Sigmoid colon (tissue), 3 donors: ENCODE measurements at regions not wholly inside any gene's neighbourhood (a gene's known extent, or its start where the extent isn't known, plus 50 kb on each side); places are given as distances from the start of the nearest gene placed in this dataset.

Experiments
- CTCF ChIP-seq, 4 experiments: fragments of 450-650 bp in 3 of 4; fragments of 200-600 bp in 1 of 4; IDR thresholded peaks; one replicate each; pipeline ENCODE4 v1.5.1; 2016 to 2019; ENCODE audit warnings: antibody characterized with exemption in 4 of 4, mild to moderate bottlenecking in 3 of 4, moderate library complexity in 2 of 4
- POLR2A ChIP-seq, 2 donors: fragments of 450-650 bp; IDR thresholded peaks; one replicate each; pipeline ENCODE4 v1.6.1; 2016; ENCODE audit warnings: antibody characterized with exemption in 2 of 2, mild to moderate bottlenecking in 2 of 2, moderate library complexity in 2 of 2

DNA sequence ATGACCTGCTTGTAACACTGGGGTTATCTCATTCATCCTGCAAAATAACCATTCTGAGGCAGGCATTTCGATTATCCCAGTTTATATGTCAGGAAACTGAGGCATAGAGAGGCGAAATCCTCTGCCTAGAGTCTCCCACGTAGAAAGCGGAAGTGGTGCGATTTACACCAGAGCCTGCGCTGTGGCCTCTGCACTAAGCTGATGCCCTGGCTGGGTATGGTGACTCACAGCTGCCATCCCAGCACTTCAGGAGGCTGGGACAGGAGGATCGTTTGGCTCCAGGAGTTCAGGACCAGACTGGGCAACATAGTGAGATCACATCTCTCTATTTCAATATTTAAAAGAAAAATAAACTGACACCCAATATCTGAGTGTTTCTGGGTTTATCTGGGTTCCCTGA, 59.3 kb upstream of the BCO1 start:
- TF ChIP-seq CTCF (IDR thresholded peaks at IDR 0.05) = no peak
- no peak for TF ChIP-seq POLR2A (IDR thresholded peaks at IDR 0.05)
